HEK293 (cell line): ENCODE measurements at regions not wholly inside any gene's neighbourhood (a gene's known extent, or its start where the extent isn't known, plus 50 kb on each side); places are given as distances from the start of the nearest gene placed in this dataset.

ENCODE experiments used
- CTCF ChIP-seq: fragments of 450-650 bp; formaldehyde crosslinking; IDR thresholded peaks from 2 replicates; pipeline ENCODE4 v1.5.1; 2016; ENCODE audit warnings: missing biosample characterization, missing genetic modification characterization
- KLF16 ChIP-seq: fragments of 450-650 bp; formaldehyde crosslinking; IDR thresholded peaks from 2 replicates; pipeline ENCODE4 v1.5.1; 2017; ENCODE audit warnings: missing biosample characterization, missing genetic modification characterization
- PRDM4 ChIP-seq: fragments of 450-650 bp; formaldehyde crosslinking; IDR thresholded peaks from 2 replicates; pipeline ENCODE4 v1.5.1; 2017; ENCODE audit warnings: missing biosample characterization, missing genetic modification characterization
- ZNF23 ChIP-seq: fragments of 450-650 bp; formaldehyde crosslinking; IDR thresholded peaks from 2 replicates; pipeline ENCODE4 v1.5.1; 2016; ENCODE audit warnings: missing biosample characterization, missing genetic modification characterization, borderline replicate concordance
- ZNF311 ChIP-seq: fragments of 450-650 bp; formaldehyde crosslinking; IDR thresholded peaks from 2 replicates; pipeline ENCODE4 v1.5.1; 2017; ENCODE audit warnings: missing biosample characterization, missing genetic modification characterization, borderline replicate concordance
- ZNF560 ChIP-seq: fragments of 450-650 bp; formaldehyde crosslinking; IDR thresholded peaks from 2 replicates; pipeline ENCODE4 v1.5.1; 2017; ENCODE audit warnings: missing biosample characterization, missing genetic modification characterization, borderline replicate concordance
- TF ChIP-seq, protein P1 (sequence below): fragments of 450-650 bp; formaldehyde crosslinking; IDR thresholded peaks from 2 replicates; pipeline ENCODE4 v1.5.1; 2016; ENCODE audit warnings: missing biosample characterization, missing genetic modification characterization, borderline replicate concordance
- TF ChIP-seq, protein P2 (sequence below): fragments of 450-650 bp; formaldehyde crosslinking; IDR thresholded peaks from 2 replicates; pipeline ENCODE4 v1.5.1; 2016; ENCODE audit warnings: missing biosample characterization, missing genetic modification characterization, low read depth

- TF ChIP-seq CTCF (tag by site-specific recombination) (no peak), KLF16 (no peak), PRDM4 (tag by site-specific recombination) (no peak), ZNF560 (tag by site-specific recombination) (no peak), ZNF23 (tag by site-specific recombination) (no peak), ZNF311 (no peak)
- TF ChIP-seq, protein P1, sequence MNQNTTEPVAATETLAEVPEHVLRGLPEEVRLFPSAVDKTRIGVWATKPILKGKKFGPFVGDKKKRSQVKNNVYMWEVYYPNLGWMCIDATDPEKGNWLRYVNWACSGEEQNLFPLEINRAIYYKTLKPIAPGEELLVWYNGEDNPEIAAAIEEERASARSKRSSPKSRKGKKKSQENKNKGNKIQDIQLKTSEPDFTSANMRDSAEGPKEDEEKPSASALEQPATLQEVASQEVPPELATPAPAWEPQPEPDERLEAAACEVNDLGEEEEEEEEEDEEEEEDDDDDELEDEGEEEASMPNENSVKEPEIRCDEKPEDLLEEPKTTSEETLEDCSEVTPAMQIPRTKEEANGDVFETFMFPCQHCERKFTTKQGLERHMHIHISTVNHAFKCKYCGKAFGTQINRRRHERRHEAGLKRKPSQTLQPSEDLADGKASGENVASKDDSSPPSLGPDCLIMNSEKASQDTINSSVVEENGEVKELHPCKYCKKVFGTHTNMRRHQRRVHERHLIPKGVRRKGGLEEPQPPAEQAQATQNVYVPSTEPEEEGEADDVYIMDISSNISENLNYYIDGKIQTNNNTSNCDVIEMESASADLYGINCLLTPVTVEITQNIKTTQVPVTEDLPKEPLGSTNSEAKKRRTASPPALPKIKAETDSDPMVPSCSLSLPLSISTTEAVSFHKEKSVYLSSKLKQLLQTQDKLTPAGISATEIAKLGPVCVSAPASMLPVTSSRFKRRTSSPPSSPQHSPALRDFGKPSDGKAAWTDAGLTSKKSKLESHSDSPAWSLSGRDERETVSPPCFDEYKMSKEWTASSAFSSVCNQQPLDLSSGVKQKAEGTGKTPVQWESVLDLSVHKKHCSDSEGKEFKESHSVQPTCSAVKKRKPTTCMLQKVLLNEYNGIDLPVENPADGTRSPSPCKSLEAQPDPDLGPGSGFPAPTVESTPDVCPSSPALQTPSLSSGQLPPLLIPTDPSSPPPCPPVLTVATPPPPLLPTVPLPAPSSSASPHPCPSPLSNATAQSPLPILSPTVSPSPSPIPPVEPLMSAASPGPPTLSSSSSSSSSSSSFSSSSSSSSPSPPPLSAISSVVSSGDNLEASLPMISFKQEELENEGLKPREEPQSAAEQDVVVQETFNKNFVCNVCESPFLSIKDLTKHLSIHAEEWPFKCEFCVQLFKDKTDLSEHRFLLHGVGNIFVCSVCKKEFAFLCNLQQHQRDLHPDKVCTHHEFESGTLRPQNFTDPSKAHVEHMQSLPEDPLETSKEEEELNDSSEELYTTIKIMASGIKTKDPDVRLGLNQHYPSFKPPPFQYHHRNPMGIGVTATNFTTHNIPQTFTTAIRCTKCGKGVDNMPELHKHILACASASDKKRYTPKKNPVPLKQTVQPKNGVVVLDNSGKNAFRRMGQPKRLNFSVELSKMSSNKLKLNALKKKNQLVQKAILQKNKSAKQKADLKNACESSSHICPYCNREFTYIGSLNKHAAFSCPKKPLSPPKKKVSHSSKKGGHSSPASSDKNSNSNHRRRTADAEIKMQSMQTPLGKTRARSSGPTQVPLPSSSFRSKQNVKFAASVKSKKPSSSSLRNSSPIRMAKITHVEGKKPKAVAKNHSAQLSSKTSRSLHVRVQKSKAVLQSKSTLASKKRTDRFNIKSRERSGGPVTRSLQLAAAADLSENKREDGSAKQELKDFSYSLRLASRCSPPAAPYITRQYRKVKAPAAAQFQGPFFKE = no peak
- TF ChIP-seq, protein P2, sequence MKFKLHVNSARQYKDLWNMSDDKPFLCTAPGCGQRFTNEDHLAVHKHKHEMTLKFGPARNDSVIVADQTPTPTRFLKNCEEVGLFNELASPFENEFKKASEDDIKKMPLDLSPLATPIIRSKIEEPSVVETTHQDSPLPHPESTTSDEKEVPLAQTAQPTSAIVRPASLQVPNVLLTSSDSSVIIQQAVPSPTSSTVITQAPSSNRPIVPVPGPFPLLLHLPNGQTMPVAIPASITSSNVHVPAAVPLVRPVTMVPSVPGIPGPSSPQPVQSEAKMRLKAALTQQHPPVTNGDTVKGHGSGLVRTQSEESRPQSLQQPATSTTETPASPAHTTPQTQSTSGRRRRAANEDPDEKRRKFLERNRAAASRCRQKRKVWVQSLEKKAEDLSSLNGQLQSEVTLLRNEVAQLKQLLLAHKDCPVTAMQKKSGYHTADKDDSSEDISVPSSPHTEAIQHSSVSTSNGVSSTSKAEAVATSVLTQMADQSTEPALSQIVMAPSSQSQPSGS (tag by site-specific recombination) = no peak
These were observed 537.2 kb upstream of the TMPRSS15 start for GRCh38 chr21:18940791-18941190.
